ENCODE measurements at regions not wholly inside any gene's neighbourhood (a gene's known extent, or its start where the extent isn't known, plus 50 kb on each side); places are given as distances from the start of the nearest gene placed in this dataset.

- TF ChIP-seq SNAI2 (CRISPR knock-in tag; IDR thresholded peaks at IDR 0.05) (no peak), TCF4 (CRISPR knock-in tag; IDR thresholded peaks at IDR 0.05; ENCODE audit: borderline replicate concordance) (no peak), ZFP3 (CRISPR knock-in tag; IDR thresholded peaks at IDR 0.05) (no peak), ARNTL (CRISPR knock-in tag; IDR thresholded peaks at IDR 0.05; ENCODE audit: borderline replicate concordance, low read depth) (no peak), CREB5 (CRISPR knock-in tag; IDR thresholded peaks at IDR 0.05; ENCODE audit: low read depth) (no peak), PPARA (CRISPR knock-in tag; IDR thresholded peaks at IDR 0.05; ENCODE audit: borderline replicate concordance) (no peak), GLIS3 (CRISPR knock-in tag; IDR thresholded peaks at IDR 0.05) (no peak), ISL1 (CRISPR knock-in tag; IDR thresholded peaks at IDR 0.05) (no peak), BACH2 (CRISPR knock-in tag; IDR thresholded peaks at IDR 0.05; ENCODE audit: borderline replicate concordance) (no peak), ZFP30 (CRISPR knock-in tag; IDR thresholded peaks at IDR 0.05) (no peak), CSDC2 (CRISPR knock-in tag; IDR thresholded peaks at IDR 0.05) (no peak), TOX (CRISPR knock-in tag; IDR thresholded peaks at IDR 0.05; ENCODE audit: borderline replicate concordance) (no peak)
- TF ChIP-seq, protein P1, sequence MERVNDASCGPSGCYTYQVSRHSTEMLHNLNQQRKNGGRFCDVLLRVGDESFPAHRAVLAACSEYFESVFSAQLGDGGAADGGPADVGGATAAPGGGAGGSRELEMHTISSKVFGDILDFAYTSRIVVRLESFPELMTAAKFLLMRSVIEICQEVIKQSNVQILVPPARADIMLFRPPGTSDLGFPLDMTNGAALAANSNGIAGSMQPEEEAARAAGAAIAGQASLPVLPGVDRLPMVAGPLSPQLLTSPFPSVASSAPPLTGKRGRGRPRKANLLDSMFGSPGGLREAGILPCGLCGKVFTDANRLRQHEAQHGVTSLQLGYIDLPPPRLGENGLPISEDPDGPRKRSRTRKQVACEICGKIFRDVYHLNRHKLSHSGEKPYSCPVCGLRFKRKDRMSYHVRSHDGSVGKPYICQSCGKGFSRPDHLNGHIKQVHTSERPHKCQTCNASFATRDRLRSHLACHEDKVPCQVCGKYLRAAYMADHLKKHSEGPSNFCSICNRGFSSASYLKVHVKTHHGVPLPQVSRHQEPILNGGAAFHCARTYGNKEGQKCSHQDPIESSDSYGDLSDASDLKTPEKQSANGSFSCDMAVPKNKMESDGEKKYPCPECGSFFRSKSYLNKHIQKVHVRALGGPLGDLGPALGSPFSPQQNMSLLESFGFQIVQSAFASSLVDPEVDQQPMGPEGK (CRISPR knock-in tag; IDR thresholded peaks at IDR 0.05; ENCODE audit: borderline replicate concordance): no peak
- TF ChIP-seq, protein P2, sequence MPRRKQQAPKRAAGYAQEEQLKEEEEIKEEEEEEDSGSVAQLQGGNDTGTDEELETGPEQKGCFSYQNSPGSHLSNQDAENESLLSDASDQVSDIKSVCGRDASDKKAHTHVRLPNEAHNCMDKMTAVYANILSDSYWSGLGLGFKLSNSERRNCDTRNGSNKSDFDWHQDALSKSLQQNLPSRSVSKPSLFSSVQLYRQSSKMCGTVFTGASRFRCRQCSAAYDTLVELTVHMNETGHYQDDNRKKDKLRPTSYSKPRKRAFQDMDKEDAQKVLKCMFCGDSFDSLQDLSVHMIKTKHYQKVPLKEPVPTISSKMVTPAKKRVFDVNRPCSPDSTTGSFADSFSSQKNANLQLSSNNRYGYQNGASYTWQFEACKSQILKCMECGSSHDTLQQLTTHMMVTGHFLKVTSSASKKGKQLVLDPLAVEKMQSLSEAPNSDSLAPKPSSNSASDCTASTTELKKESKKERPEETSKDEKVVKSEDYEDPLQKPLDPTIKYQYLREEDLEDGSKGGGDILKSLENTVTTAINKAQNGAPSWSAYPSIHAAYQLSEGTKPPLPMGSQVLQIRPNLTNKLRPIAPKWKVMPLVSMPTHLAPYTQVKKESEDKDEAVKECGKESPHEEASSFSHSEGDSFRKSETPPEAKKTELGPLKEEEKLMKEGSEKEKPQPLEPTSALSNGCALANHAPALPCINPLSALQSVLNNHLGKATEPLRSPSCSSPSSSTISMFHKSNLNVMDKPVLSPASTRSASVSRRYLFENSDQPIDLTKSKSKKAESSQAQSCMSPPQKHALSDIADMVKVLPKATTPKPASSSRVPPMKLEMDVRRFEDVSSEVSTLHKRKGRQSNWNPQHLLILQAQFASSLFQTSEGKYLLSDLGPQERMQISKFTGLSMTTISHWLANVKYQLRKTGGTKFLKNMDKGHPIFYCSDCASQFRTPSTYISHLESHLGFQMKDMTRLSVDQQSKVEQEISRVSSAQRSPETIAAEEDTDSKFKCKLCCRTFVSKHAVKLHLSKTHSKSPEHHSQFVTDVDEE (CRISPR knock-in tag; IDR thresholded peaks at IDR 0.05): no peak
These were observed 338.6 kb downstream of the SETD4 start for GRCh38 chr21:35721701-35722100.

All from SK-N-SH treated with all-trans-retinoic acid at 6 μM for 48 hours (cell line).